ENCODE measurements at regions not wholly inside any gene's neighbourhood (a gene's known extent, or its start where the extent isn't known, plus 50 kb on each side); places are given as distances from the start of the nearest gene placed in this dataset.

DNA sequence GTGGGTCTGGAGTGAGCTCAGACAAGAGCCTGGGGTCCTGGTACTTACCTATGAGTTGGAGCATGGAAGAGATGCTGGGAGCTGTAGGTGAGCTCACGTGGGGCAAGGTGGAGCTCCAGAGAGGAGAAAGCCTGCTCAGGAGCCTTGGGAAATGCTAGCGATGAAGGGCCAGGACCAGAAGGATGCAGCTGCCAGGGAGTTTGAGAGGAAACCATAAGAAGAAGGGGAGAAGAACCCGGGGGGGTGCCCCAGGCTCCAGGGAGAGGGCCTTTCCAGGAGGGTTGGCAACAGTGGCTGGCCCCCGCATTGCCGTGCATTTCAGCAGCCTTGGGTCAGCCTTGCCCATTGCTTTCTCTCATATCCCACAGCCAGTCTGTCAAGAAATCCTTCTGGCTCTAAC, 268.7 kb downstream of the GLI2 start:
- DNase-seq (ENCODE audit: low read depth, low spot score), result no peak
- dilution Hi-C loops (cut with MboI; ENCODE audit: extremely low pct_ligation_motif_present, low sequenced_read_pairs) (no loop called here), intact Hi-C loops (cut with micrococcal nuclease) (no loop called here)
- BruUV-seq (replicated peaks), result no TSS peak
- Histone ChIP-seq H4K20me1 (replicated peaks; ENCODE audit: control insufficient read depth, extremely low read depth, insufficient read depth, low read length) (no peaks in the 10 kb centered on the region), H3K4me2 (ENCODE audit: insufficient read depth, low read length) (no peak overlapping the region), H3K9ac (replicated peaks; ENCODE audit: extremely low read depth, insufficient read depth, low read length) (no peak overlapping the region), H3K79me2 (ENCODE audit: control insufficient read depth, insufficient read depth, low read length) (no peaks in the 10 kb centered on the region), H2AFZ (ENCODE audit: low read depth, low read length) (no peak overlapping the region), H3K27me3 (ENCODE audit: control insufficient read depth in 2 of 2, insufficient read depth in 2 of 2, low read length in 2 of 2) (peaks cover 2 to 3% of the 10 kb centered on the region in 2 experiments), H3K4me3 (replicated peaks in 1 of 3; ENCODE audit: insufficient read depth in 1 of 3, low read depth in 1 of 3, low read length in 3 of 3) (no peak overlapping the region), H3K36me3 (ENCODE audit: control insufficient read depth in 2 of 2, extremely low read depth in 1 of 2, insufficient read depth in 2 of 2, low read length in 2 of 2) (no peaks in the 10 kb centered on the region), H3K27ac (ENCODE audit: insufficient read depth, low read depth, low read length) (no peak overlapping the region), H3K9me1 (replicated peaks; ENCODE audit: control insufficient read depth, extremely low read depth, insufficient read depth, low read length) (no peaks in the 10 kb centered on the region), H3K4me1 (ENCODE audit: control insufficient read depth, extremely low read depth, insufficient read depth, low read length) (no peaks in the 10 kb centered on the region), H3K9me3 (replicated peaks; ENCODE audit: control insufficient read depth, insufficient read depth, low read length) (no peaks in the 10 kb centered on the region)
- TF ChIP-seq MYC (IDR thresholded peaks at IDR 0.05; ENCODE audit: low read depth, low read length) (no peak), FOS (IDR thresholded peaks at IDR 0.05; ENCODE audit: borderline replicate concordance, insufficient read depth, low read length) (no peak), POLR2AphosphoS5 (IDR thresholded peaks at IDR 0.05; ENCODE audit: insufficient read depth, low read depth, low read length) (no peak)
- TF ChIP-seq, protein P1, sequence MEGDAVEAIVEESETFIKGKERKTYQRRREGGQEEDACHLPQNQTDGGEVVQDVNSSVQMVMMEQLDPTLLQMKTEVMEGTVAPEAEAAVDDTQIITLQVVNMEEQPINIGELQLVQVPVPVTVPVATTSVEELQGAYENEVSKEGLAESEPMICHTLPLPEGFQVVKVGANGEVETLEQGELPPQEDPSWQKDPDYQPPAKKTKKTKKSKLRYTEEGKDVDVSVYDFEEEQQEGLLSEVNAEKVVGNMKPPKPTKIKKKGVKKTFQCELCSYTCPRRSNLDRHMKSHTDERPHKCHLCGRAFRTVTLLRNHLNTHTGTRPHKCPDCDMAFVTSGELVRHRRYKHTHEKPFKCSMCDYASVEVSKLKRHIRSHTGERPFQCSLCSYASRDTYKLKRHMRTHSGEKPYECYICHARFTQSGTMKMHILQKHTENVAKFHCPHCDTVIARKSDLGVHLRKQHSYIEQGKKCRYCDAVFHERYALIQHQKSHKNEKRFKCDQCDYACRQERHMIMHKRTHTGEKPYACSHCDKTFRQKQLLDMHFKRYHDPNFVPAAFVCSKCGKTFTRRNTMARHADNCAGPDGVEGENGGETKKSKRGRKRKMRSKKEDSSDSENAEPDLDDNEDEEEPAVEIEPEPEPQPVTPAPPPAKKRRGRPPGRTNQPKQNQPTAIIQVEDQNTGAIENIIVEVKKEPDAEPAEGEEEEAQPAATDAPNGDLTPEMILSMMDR (IDR thresholded peaks at IDR 0.05; ENCODE audit: extremely low read depth in 1 of 2, insufficient read depth in 1 of 2, low read depth in 1 of 2, low read length in 2 of 2), result no peak
- FAIRE-seq, result no peak
- CTCF ChIA-PET, result no interaction called here
- POLR2A ChIA-PET, result no interaction called here

DNA sequence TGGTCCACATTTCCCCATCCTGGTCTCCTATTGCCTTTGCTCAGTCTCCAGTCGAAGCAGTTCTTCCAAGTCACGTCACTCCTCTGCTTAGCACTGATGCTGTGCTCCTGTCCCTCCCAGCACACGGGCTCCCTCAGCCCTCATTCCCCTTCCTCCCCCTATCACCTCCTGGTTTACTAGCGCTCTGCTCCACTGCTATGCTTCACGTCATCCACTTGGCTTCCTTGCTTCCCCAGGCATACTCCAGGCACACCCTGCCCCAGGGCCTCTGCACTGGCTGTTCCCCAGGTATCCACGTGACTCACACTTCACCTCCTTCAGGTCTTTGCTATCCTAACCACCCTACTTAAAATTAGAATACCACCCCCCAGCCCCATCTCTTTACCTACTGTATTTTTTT, 269.3 kb downstream of the GLI2 start:
- dilution Hi-C loops (cut with MboI; ENCODE audit: extremely low pct_ligation_motif_present, low sequenced_read_pairs) (no loop called here), intact Hi-C loops (cut with micrococcal nuclease) (no loop called here)
- Histone ChIP-seq H3K27me3 (ENCODE audit: control insufficient read depth in 2 of 2, insufficient read depth in 2 of 2, low read length in 2 of 2) (peaks cover 2 to 3% of the 10 kb centered on the region in 2 experiments), H3K9me1 (replicated peaks; ENCODE audit: control insufficient read depth, extremely low read depth, insufficient read depth, low read length) (no peaks in the 10 kb centered on the region), H3K4me2 (ENCODE audit: insufficient read depth, low read length) (no peak overlapping the region), H3K36me3 (ENCODE audit: control insufficient read depth in 2 of 2, extremely low read depth in 1 of 2, insufficient read depth in 2 of 2, low read length in 2 of 2) (no peaks in the 10 kb centered on the region), H2AFZ (ENCODE audit: low read depth, low read length) (no peak overlapping the region), H3K9me3 (replicated peaks; ENCODE audit: control insufficient read depth, insufficient read depth, low read length) (no peaks in the 10 kb centered on the region), H4K20me1 (replicated peaks; ENCODE audit: control insufficient read depth, extremely low read depth, insufficient read depth, low read length) (no peaks in the 10 kb centered on the region), H3K4me3 (replicated peaks in 1 of 3; ENCODE audit: insufficient read depth in 1 of 3, low read depth in 1 of 3, low read length in 3 of 3) (no peak overlapping the region), H3K27ac (ENCODE audit: insufficient read depth, low read depth, low read length) (no peak overlapping the region), H3K79me2 (ENCODE audit: control insufficient read depth, insufficient read depth, low read length) (no peaks in the 10 kb centered on the region), H3K9ac (replicated peaks; ENCODE audit: extremely low read depth, insufficient read depth, low read length) (no peak overlapping the region), H3K4me1 (ENCODE audit: control insufficient read depth, extremely low read depth, insufficient read depth, low read length) (no peaks in the 10 kb centered on the region)
- FAIRE-seq, result no peak
- no TSS peak for BruUV-seq (replicated peaks)
- ChIA-PET CTCF (interaction anchor here (1.3 to 1.5 kb wide), 2 partner anchors 9 to 17 kb away, joined by 3 read pairs; no protein-coding TSS in a partner anchor), POLR2A (no interaction called here)
- TF ChIP-seq POLR2AphosphoS5 (IDR thresholded peaks at IDR 0.05; ENCODE audit: insufficient read depth, low read depth, low read length), result no peak
- no peak for TF ChIP-seq MYC (IDR thresholded peaks at IDR 0.05; ENCODE audit: low read depth, low read length)
- TF ChIP-seq GATA2 (IDR thresholded peaks at IDR 0.05; ENCODE audit: insufficient read depth, insufficient read length, low read depth, low read length), result no peak
- TF ChIP-seq FOS (IDR thresholded peaks at IDR 0.05; ENCODE audit: borderline replicate concordance, insufficient read depth, low read length), result no peak
- TF ChIP-seq, protein P2, sequence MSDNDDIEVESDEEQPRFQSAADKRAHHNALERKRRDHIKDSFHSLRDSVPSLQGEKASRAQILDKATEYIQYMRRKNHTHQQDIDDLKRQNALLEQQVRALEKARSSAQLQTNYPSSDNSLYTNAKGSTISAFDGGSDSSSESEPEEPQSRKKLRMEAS (IDR thresholded peaks at IDR 0.05; ENCODE audit: insufficient read depth, insufficient read length), result no peak
- TF ChIP-seq POLR2A (IDR thresholded peaks at IDR 0.05; ENCODE audit: low read depth, low read length), result no peak
- TF ChIP-seq EZH2 (IDR thresholded peaks at IDR 0.05; ENCODE audit: borderline replicate concordance, low read depth, low read length, severe bottlenecking), result no peak
- no peak for TF ChIP-seq JUN (IDR thresholded peaks at IDR 0.05; ENCODE audit: borderline replicate concordance, insufficient read depth, insufficient read length, low read depth)
- TF ChIP-seq, protein P1 (IDR thresholded peaks at IDR 0.05; ENCODE audit: extremely low read depth in 1 of 2, insufficient read depth in 1 of 2, low read depth in 1 of 2, low read length in 2 of 2), result no peak
- DNase-seq (ENCODE audit: low read depth, low spot score), result no peak
